Natural killer cell (primary cell): ENCODE measurements at regions not wholly inside any gene's neighbourhood (a gene's known extent, or its start where the extent isn't known, plus 50 kb on each side); places are given as distances from the start of the nearest gene placed in this dataset.

Experiments
- ATAC-seq, 3 donors: fragments of 150-1000 bp in 2 of 3; fragments of 200-7000 bp in 1 of 3; cut with Tn5 transposase; 1 replicate in 1 of 3; 2 replicates in 2 of 3; pipeline ENCODE4 v1.10.0; 2021; ENCODE audit warnings: mild to moderate bottlenecking in 2 of 3, moderate library complexity in 2 of 3
- DNase-seq, 2 donors: peaks; one replicate each; pipeline versions ENCODE4 v3.0.0 to v3.0.0-alpha.2; 2013 to 2021; ENCODE audit warnings: mixed read lengths in 1 of 2
- H3K27ac ChIP-seq: one replicate; pipeline ENCODE4 v1.5.1; 2013; ENCODE audit warnings: mild to moderate bottlenecking, low read length
- H3K27me3 ChIP-seq: one replicate; pipeline ENCODE4 v1.6.1; 2013; ENCODE audit warnings: low read length; ENCODE audit not compliant: control insufficient read depth, insufficient read depth
- H3K36me3 ChIP-seq: one replicate; pipeline ENCODE4 v1.6.1; 2013; ENCODE audit warnings: low read length; ENCODE audit not compliant: control insufficient read depth, insufficient read depth
- H3K4me1 ChIP-seq: one replicate; pipeline ENCODE4 v1.6.1; 2013; ENCODE audit warnings: low read length; ENCODE audit not compliant: control insufficient read depth, insufficient read depth
- H3K4me3 ChIP-seq: one replicate; pipeline ENCODE4 v1.5.1; 2013; ENCODE audit warnings: low read length
- H3K9me3 ChIP-seq: one replicate; pipeline ENCODE4 v1.6.1; 2013; ENCODE audit warnings: low read length; ENCODE audit not compliant: control insufficient read depth, insufficient read depth
- H3K27ac Mint-ChIP-seq, 2 donors: one replicate each; pipeline ENCODE4 v1.8.0; 2022; ENCODE audit warnings: mild to moderate bottlenecking in 2 of 2, mixed read lengths in 2 of 2, moderate library complexity in 1 of 2
- H3K27me3 Mint-ChIP-seq, 2 donors: one replicate each; pipeline ENCODE4 v1.8.0; 2022; ENCODE audit warnings: low read depth in 2 of 2, mixed read lengths in 2 of 2
- H3K36me3 Mint-ChIP-seq: one replicate; pipeline ENCODE4 v1.8.0; 2022; ENCODE audit warnings: mixed read lengths
- H3K4me1 Mint-ChIP-seq, 2 donors: one replicate each; pipeline ENCODE4 v1.8.0; 2022; ENCODE audit warnings: mixed read lengths in 2 of 2
- H3K4me3 Mint-ChIP-seq: one replicate; pipeline ENCODE4 v1.8.0; 2022; ENCODE audit warnings: mild to moderate bottlenecking, moderate library complexity, mixed read lengths
- H3K9me3 Mint-ChIP-seq, 2 donors: one replicate each; pipeline ENCODE4 v1.8.0; 2022; ENCODE audit warnings: mixed read lengths in 2 of 2
- CTCF ChIP-seq: fragments of 200-600 bp; IDR thresholded peaks from one replicate; pipeline ENCODE4 v1.8.0; 2022; ENCODE audit warnings: antibody characterized with exemption
- WGBS: methylation state at CpG from one replicate; pipeline ENCODE4 v1.1.7; 2013; ENCODE audit warnings: missing lambda C conversion rate; ENCODE audit not compliant: insufficient coverage; 5-methylcytosine and 5-hydroxymethylcytosine counted together
- intact Hi-C: fragments of 100-400 bp; cut with micrococcal nuclease; formaldehyde crosslinking; loops from one replicate; pipeline ENCODE4 v1.14.2; 2022

GRCh38 chr18:77905449-77906055, 655.9 kb downstream of the GALR1 start:
- Mint-ChIP-seq H3K9me3 (no peaks in the 10 kb centered on the region), H3K4me1 (peaks cover 5 to 7% of the 10 kb centered on the region in 2 donors), H3K27me3 (peaks cover 3 to 29% of the 10 kb centered on the region in 2 donors), H3K4me3 (peak overlapping the region; percentile 37), H3K27ac (no peak overlapping the region), H3K36me3 (no peaks in the 10 kb centered on the region)
- Histone ChIP-seq H3K4me3 (no peak overlapping the region), H3K36me3 (no peaks in the 10 kb centered on the region), H3K27me3 (peaks cover under 1% of the 10 kb centered on the region), H3K9me3 (no peaks in the 10 kb centered on the region), H3K4me1 (peaks cover 5% of the 10 kb centered on the region), H3K27ac (no peak overlapping the region)
- ATAC-seq = no peak
- 90% methylated on average over 31 of the region's 34 CpGs for WGBS
- TF ChIP-seq CTCF = no peak
- intact Hi-C loops = no loop called here
- no peak for DNase-seq

DNA sequence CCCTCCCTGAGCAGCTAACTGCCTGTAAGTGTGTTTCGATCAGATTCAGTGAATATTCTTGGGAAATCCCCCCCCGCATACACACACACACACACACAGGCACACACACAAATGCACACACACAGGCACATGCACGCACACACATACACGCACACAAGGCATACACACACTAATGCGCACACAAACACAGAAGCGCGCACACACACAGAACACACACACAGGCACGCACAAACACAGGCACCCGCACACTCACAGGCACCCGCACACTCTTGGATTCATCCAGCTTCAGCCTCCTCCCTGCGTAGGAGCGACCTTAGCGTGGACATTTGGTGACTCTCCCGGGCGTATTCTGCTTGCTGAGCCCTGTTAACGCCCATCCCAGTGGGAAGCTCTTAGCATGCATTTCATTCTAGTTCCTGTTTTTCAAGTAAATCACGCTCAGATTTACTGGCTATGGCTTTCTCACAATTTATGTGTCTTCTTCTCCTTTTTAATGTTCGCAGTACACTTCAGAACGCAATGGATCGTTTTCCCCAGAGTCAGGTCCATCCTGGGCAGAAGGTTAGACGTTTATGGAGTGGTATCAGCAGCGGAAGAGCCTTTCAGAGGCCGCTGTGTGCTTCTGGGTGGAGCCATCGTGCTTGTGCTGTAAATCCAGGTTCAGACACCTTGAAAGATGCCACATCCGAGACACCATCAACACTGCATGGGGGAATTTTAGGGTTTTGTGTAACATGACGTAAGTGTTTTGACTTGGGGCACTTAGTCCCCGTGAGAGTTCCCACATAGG, 656.6 kb downstream of the GALR1 start:
- ATAC-seq = no peak
- no peak overlapping the region for H3K27ac Mint-ChIP-seq
- no peak overlapping the region for H3K27ac ChIP-seq
- no peak for DNase-seq
- H3K36me3 ChIP-seq = no peaks in the 10 kb centered on the region
- no peak overlapping the region for H3K4me3 Mint-ChIP-seq
- 72% methylated on average over 27 of the region's 27 CpGs for WGBS
- no peaks in the 10 kb centered on the region for H3K27me3 ChIP-seq
- no peaks in the 10 kb centered on the region for H3K36me3 Mint-ChIP-seq
- no peak for TF ChIP-seq CTCF
- H3K4me3 ChIP-seq = no peak overlapping the region
- H3K9me3 Mint-ChIP-seq = no peaks in the 10 kb centered on the region
- H3K4me1 Mint-ChIP-seq = peaks cover 1 to 3% of the 10 kb centered on the region in 2 donors
- H3K27me3 Mint-ChIP-seq = peaks cover 8 to 37% of the 10 kb centered on the region in 2 donors
- no peaks in the 10 kb centered on the region for H3K9me3 ChIP-seq
- intact Hi-C loops = no loop called here
- H3K4me1 ChIP-seq = peaks cover under 1% of the 10 kb centered on the region

DNA sequence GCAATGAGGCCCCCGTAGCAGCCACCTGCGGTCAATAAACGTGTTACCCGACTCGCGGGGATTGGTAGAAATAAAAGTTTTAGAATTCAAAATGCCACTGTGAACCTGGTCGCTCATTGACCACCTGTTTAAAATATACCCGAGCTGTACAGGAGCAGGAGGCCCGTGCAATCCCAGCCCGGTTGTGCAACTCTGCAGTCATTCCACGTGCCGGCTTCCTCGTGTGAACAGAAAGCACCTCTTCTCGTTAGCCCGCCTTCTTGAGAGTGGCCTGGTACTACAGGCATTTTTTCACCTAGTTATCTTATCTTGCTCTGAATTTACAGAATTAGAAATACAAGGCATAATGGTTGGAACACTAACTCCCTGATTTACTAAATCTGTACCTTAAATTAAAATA, 660.7 kb downstream of the GALR1 start:
- Histone ChIP-seq H3K27ac (no peak overlapping the region), H3K9me3 (no peaks in the 10 kb centered on the region), H3K4me1 (no peaks in the 10 kb centered on the region), H3K27me3 (no peaks in the 10 kb centered on the region), H3K36me3 (no peaks in the 10 kb centered on the region), H3K4me3 (no peak overlapping the region)
- no peak for TF ChIP-seq CTCF
- Mint-ChIP-seq H3K36me3 (no peaks in the 10 kb centered on the region), H3K4me1 (no peaks in the 10 kb centered on the region), H3K9me3 (no peaks in the 10 kb centered on the region), H3K27me3 (peaks cover 13 to 39% of the 10 kb centered on the region in 2 donors), H3K27ac (no peak overlapping the region), H3K4me3 (no peak overlapping the region)
- 93% methylated on average over 15 of the region's 15 CpGs for WGBS
- DNase-seq = no peak
- no peak for ATAC-seq
- intact Hi-C loops = no loop called here
